DND-41 (cell line): ENCODE measurements at regions not wholly inside any gene's neighbourhood (a gene's known extent, or its start where the extent isn't known, plus 50 kb on each side); places are given as distances from the start of the nearest gene placed in this dataset.

Experiments used
- EZH2 ChIP-seq: IDR thresholded peaks from 3 replicates; pipeline ENCODE4 v1.6.1; 2012; ENCODE audit warnings: borderline replicate concordance, low read depth, mild to moderate bottlenecking, moderate library complexity, low read length, inconsistent platforms; ENCODE audit not compliant: severe bottlenecking
- TF ChIP-seq, protein P1 (sequence below): IDR thresholded peaks from 2 replicates; pipeline ENCODE4 v1.5.1; 2012; ENCODE audit warnings: borderline replicate concordance, low read length, moderate library complexity, mild to moderate bottlenecking; ENCODE audit not compliant: poor library complexity, severe bottlenecking; ENCODE audit errors: extremely low read depth

DNA sequence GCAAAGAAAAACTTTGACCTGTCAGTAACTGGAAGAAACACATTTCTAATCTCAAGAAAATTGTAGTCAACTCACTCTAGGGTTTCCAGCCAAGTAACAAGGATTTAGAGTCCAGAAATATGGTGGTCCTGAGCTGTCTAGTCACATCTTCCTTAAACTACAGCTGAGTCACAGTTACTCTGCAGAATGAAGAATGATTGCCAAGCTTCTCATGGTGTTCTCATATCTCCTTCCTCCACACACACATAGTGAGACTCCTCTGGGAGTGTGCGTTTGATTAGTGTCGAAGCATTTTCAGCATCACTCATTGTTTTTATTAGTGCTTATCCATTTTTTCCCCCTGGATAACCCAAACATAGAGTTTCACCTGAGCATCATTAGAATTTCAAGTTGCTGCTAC lies 93.1 kb upstream of the CXCL12 start:
- TF ChIP-seq, protein P1, sequence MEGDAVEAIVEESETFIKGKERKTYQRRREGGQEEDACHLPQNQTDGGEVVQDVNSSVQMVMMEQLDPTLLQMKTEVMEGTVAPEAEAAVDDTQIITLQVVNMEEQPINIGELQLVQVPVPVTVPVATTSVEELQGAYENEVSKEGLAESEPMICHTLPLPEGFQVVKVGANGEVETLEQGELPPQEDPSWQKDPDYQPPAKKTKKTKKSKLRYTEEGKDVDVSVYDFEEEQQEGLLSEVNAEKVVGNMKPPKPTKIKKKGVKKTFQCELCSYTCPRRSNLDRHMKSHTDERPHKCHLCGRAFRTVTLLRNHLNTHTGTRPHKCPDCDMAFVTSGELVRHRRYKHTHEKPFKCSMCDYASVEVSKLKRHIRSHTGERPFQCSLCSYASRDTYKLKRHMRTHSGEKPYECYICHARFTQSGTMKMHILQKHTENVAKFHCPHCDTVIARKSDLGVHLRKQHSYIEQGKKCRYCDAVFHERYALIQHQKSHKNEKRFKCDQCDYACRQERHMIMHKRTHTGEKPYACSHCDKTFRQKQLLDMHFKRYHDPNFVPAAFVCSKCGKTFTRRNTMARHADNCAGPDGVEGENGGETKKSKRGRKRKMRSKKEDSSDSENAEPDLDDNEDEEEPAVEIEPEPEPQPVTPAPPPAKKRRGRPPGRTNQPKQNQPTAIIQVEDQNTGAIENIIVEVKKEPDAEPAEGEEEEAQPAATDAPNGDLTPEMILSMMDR = no peak
- no peak for TF ChIP-seq EZH2
